ENCODE measurements at regions not wholly inside any gene's neighbourhood (a gene's known extent, or its start where the extent isn't known, plus 50 kb on each side); places are given as distances from the start of the nearest gene placed in this dataset.

GRCh38 chr7:85320699-85321476 lies 134.0 kb upstream of the SEMA3D start:
- TF ChIP-seq, protein P1, sequence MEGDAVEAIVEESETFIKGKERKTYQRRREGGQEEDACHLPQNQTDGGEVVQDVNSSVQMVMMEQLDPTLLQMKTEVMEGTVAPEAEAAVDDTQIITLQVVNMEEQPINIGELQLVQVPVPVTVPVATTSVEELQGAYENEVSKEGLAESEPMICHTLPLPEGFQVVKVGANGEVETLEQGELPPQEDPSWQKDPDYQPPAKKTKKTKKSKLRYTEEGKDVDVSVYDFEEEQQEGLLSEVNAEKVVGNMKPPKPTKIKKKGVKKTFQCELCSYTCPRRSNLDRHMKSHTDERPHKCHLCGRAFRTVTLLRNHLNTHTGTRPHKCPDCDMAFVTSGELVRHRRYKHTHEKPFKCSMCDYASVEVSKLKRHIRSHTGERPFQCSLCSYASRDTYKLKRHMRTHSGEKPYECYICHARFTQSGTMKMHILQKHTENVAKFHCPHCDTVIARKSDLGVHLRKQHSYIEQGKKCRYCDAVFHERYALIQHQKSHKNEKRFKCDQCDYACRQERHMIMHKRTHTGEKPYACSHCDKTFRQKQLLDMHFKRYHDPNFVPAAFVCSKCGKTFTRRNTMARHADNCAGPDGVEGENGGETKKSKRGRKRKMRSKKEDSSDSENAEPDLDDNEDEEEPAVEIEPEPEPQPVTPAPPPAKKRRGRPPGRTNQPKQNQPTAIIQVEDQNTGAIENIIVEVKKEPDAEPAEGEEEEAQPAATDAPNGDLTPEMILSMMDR (IDR thresholded peaks at IDR 0.05; ENCODE audit: borderline replicate concordance, extremely low read depth, low read length, poor library complexity, severe bottlenecking) = no peak
- no peak for TF ChIP-seq EZH2 (IDR thresholded peaks at IDR 0.05; ENCODE audit: borderline replicate concordance, low read depth, low read length, severe bottlenecking)
